ENCODE measurements at regions not wholly inside any gene's neighbourhood (a gene's known extent, or its start where the extent isn't known, plus 50 kb on each side); places are given as distances from the start of the nearest gene placed in this dataset.

GRCh38 chr2:134134827-134135226 lies 119.0 kb upstream of the MGAT5 start:
- POLR2A ChIA-PET: no interaction called here
- intact Hi-C loops (cut with micrococcal nuclease; ENCODE audit: unreplicated experiment) (no loop called here), in situ Hi-C loops (cut with MboI) (no loop called here)
- Histone ChIP-seq H3K4me1 (ENCODE audit: control insufficient read depth, insufficient read depth, low read length) (peaks cover 15% of the 10 kb centered on the region), H3K4me3 (no peak overlapping the region), H3K27me3 (replicated peaks in 1 of 2; ENCODE audit: control insufficient read depth in 2 of 2, insufficient read depth in 2 of 2, low read length in 1 of 2) (no peaks in the 10 kb centered on the region), H3K9me3 (replicated peaks; ENCODE audit: control insufficient read depth, insufficient read depth, low read length) (no peaks in the 10 kb centered on the region; the same call in 2 of the 3 replicates), H3K79me2 (ENCODE audit: control insufficient read depth, insufficient read depth, low read length) (peaks cover 85% of the 10 kb centered on the region), H3K27ac (ENCODE audit: control insufficient read depth, insufficient read depth) (no peak overlapping the region), H3K4me2 (ENCODE audit: control insufficient read depth, insufficient read depth) (no peak overlapping the region), H3K36me3 (ENCODE audit: control insufficient read depth in 2 of 2, insufficient read depth in 2 of 2, low read length in 1 of 2) (peaks cover 3 to 22% of the 10 kb centered on the region in 2 experiments), H4K20me1 (ENCODE audit: control insufficient read depth, insufficient read depth) (peaks cover 6% of the 10 kb centered on the region; the same call in 1 of the 2 replicates), H2AFZ (ENCODE audit: control insufficient read depth, low read depth, low read length) (no peak overlapping the region), H3K9ac (ENCODE audit: control insufficient read depth, insufficient read depth, low read length) (no peak overlapping the region)
- ATAC-seq (no peak), FAIRE-seq (no peak), DNase-seq (ENCODE audit: low read depth, low spot score) (no peak)
- RAD21 ChIA-PET (ENCODE audit: unreplicated experiment): interaction anchor here (0.8 kb wide), 1 partner anchor 16 kb away, joined by 3 read pairs; no protein-coding TSS in a partner anchor
- 98% methylated on average over 3 of the region's 3 CpGs for WGBS (ENCODE audit: insufficient coverage, insufficient replicate concordance, low lambda C conversion rate, missing lambda C conversion rate)
- CTCF ChIA-PET: no interaction called here
- SMC1A ChIA-PET (ENCODE audit: uncharacterized antibody, unreplicated experiment): interaction anchor here (1.6 kb wide), 1 partner anchor 16 kb away, joined by 4 read pairs; no protein-coding TSS in a partner anchor
- no TSS peak for BruUV-seq (replicated peaks)
- TF ChIP-seq GATAD2B (conservative IDR thresholded peaks at IDR 0.05; ENCODE audit: low read depth) (no peak), TCF12 (IDR thresholded peaks at IDR 0.05; ENCODE audit: low read depth, low read length) (no peak), ATF3 (IDR thresholded peaks at IDR 0.05; ENCODE audit: borderline replicate concordance, extremely low read depth, low read depth, low read length) (no peak), KLF5 (IDR thresholded peaks at IDR 0.05; ENCODE audit: partially characterized antibody) (no peak), MXI1 (IDR thresholded peaks at IDR 0.05; ENCODE audit: low read depth, low read length) (no peak), SP1 (IDR thresholded peaks at IDR 0.05; ENCODE audit: low read depth, low read length) (no peak), JUND (IDR thresholded peaks at IDR 0.05; ENCODE audit: low read depth, low read length) (no peak)

GRCh38 chr2:134135793-134136192 lies 118.1 kb upstream of the MGAT5 start:
- H2AFZ ChIP-seq (ENCODE audit: control insufficient read depth, low read depth, low read length): no peak overlapping the region
- ChIA-PET SMC1A (ENCODE audit: uncharacterized antibody, unreplicated experiment) (interaction anchor here (1.4 to 1.7 kb wide), 2 partner anchors 16 to 62 kb away, joined by 3 to 4 read pairs; no protein-coding TSS in a partner anchor), RAD21 (ENCODE audit: unreplicated experiment) (no interaction called here), CTCF (no interaction called here), POLR2A (no interaction called here)
- no peaks in the 10 kb centered on the region for H3K27me3 ChIP-seq (replicated peaks in 1 of 2; ENCODE audit: control insufficient read depth in 2 of 2, insufficient read depth in 2 of 2, low read length in 1 of 2)
- no peak overlapping the region for H3K9ac ChIP-seq (ENCODE audit: control insufficient read depth, insufficient read depth, low read length)
- 95% methylated on average over 2 of the region's 2 CpGs for WGBS (ENCODE audit: insufficient coverage, insufficient replicate concordance, low lambda C conversion rate, missing lambda C conversion rate)
- peaks cover 5 to 22% of the 10 kb centered on the region in 2 experiments for H3K36me3 ChIP-seq (ENCODE audit: control insufficient read depth in 2 of 2, insufficient read depth in 2 of 2, low read length in 1 of 2)
- intact Hi-C loops (cut with micrococcal nuclease; ENCODE audit: unreplicated experiment): no loop called here
- DNase-seq (ENCODE audit: low read depth, low spot score) (no peak), FAIRE-seq (no peak), ATAC-seq (no peak)
- no peaks in the 10 kb centered on the region; the same call in 2 of the 3 replicates for H3K9me3 ChIP-seq (replicated peaks; ENCODE audit: control insufficient read depth, insufficient read depth, low read length)
- H3K4me3 ChIP-seq: no peak overlapping the region
- H3K27ac ChIP-seq (ENCODE audit: control insufficient read depth, insufficient read depth): no peak overlapping the region
- BruUV-seq (replicated peaks): no TSS peak
- in situ Hi-C loops (cut with MboI): no loop called here
- H3K4me1 ChIP-seq (ENCODE audit: control insufficient read depth, insufficient read depth, low read length): peaks cover 15% of the 10 kb centered on the region
- H4K20me1 ChIP-seq (ENCODE audit: control insufficient read depth, insufficient read depth): peaks cover 6% of the 10 kb centered on the region; the same call in 1 of the 2 replicates
- peaks cover 88% of the 10 kb centered on the region for H3K79me2 ChIP-seq (ENCODE audit: control insufficient read depth, insufficient read depth, low read length)
- no peak overlapping the region for H3K4me2 ChIP-seq (ENCODE audit: control insufficient read depth, insufficient read depth)
- TF ChIP-seq NKRF (conservative IDR thresholded peaks at IDR 0.05) (no peak), ZNF622 (IDR thresholded peaks at IDR 0.05) (no peak), MYB (IDR thresholded peaks at IDR 0.05; ENCODE audit: borderline replicate concordance, low read depth, low read length) (no peak), SKIL (IDR thresholded peaks at IDR 0.05; ENCODE audit: low read depth, poor library complexity, severe bottlenecking) (no peak), CHD1 (IDR thresholded peaks at IDR 0.05; ENCODE audit: low read depth, low read length) (no peak), ZNF207 (IDR thresholded peaks at IDR 0.05; ENCODE audit: borderline replicate concordance) (no peak)

All from GM12878 (cell line).